ENCODE measurements at regions not wholly inside any gene's neighbourhood (a gene's known extent, or its start where the extent isn't known, plus 50 kb on each side); places are given as distances from the start of the nearest gene placed in this dataset.

DNA sequence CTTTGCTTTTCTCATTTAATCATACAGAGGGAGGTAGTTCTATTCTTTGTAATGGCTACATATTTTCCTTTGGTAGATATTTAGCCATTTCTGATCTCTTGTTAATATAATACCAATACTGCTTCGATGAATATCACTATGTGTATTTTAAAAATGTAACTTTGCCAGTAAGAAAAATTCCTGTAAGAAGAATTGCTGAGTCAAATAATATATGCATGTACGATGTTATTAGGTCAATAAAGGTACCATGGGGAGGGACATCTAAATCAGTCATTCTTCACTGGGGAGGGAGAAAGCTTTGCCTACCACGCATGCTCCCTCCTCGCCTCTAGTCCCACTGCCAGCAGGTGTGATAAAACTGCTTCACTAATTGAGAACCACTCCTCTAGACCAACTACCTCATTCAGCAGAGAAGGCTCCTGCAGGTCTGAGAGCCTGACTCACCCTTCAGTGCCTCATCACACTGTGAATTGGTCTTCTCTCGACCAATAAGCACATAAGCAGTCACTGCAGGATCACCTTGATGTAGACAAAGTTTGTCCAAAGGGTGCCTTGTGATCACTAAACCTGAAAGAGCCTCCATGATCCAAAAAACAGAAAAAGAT is 56.1 kb upstream of the TBCA start:
- peaks cover 16% of the 10 kb centered on the region for H3K27me3 ChIP-seq
- no peak overlapping the region for H3K27ac ChIP-seq
- no peaks in the 10 kb centered on the region for H3K9me3 ChIP-seq
- TF ChIP-seq CTCF (IDR thresholded peaks at IDR 0.05), result no peak
- no peak for TF ChIP-seq EP300 (IDR thresholded peaks at IDR 0.05)
- no peak for TF ChIP-seq POLR2AphosphoS5 (IDR thresholded peaks at IDR 0.05)
- no peak for TF ChIP-seq POLR2A (IDR thresholded peaks at IDR 0.05)
- no peak overlapping the region for H3K4me3 ChIP-seq
- WGBS, result 79% methylated on average over 5 of the region's 5 CpGs
- no peaks in the 10 kb centered on the region for H3K36me3 ChIP-seq
- no peak for DNase-seq (ENCODE audit: low spot score in 2 of 2)
- H3K4me1 ChIP-seq, result no peaks in the 10 kb centered on the region

GRCh38 chr5:77828445-77828844 is 52.3 kb upstream of the TBCA start:
- Histone ChIP-seq H3K36me3 (no peaks in the 10 kb centered on the region), H3K27ac (no peak overlapping the region), H3K4me3 (no peak overlapping the region), H3K9me3 (no peaks in the 10 kb centered on the region), H3K27me3 (peaks cover 20% of the 10 kb centered on the region), H3K4me1 (no peaks in the 10 kb centered on the region)
- TF ChIP-seq POLR2A (IDR thresholded peaks at IDR 0.05), result no peak
- no peak for TF ChIP-seq POLR2AphosphoS5 (IDR thresholded peaks at IDR 0.05)
- no peak for TF ChIP-seq EP300 (IDR thresholded peaks at IDR 0.05)
- no peak for TF ChIP-seq CTCF (IDR thresholded peaks at IDR 0.05)
- DNase-seq (ENCODE audit: low spot score in 2 of 2), result no peak
- 63% methylated on average over 3 of the region's 3 CpGs for WGBS

All from suprapubic skin (tissue), 4 donors.